ENCODE measurements at regions not wholly inside any gene's neighbourhood (a gene's known extent, or its start where the extent isn't known, plus 50 kb on each side); places are given as distances from the start of the nearest gene placed in this dataset.

DNA sequence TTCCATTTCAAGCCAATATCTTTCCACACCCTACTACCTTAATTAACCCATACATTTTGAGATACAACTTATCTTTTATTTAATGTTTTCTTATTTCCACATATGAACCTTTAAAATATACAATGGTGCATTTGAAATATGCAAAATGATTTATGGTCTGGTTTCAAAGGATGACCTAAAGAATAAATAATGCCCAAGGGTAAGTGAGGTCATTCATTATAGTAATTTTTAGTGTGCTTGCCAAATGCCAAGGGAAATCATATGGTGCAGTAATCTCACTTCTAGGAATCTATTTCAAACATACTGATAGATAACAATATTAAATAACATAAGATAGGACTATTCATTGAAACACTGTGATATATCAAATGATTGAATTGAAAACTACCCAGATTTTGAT lies 1055.4 kb downstream of the AGBL1 start:
- TF ChIP-seq POLR2A (IDR thresholded peaks at IDR 0.05; ENCODE audit: borderline replicate concordance, extremely low read depth, insufficient read depth, insufficient read length) (no peak), ZFX (IDR thresholded peaks at IDR 0.05) (no peak), POLR2AphosphoS5 (IDR thresholded peaks at IDR 0.05; ENCODE audit: low read depth, low read length) (no peak), CTCF (IDR thresholded peaks at IDR 0.05 in 2 of 3, conservative IDR thresholded peaks at IDR 0.05 in 1 of 3; ENCODE audit: borderline replicate concordance in 1 of 3, insufficient read depth in 1 of 3, low read depth in 2 of 3, low read length in 2 of 3) (no peak), EZH2 (IDR thresholded peaks at IDR 0.05) (no peak), SRF (IDR thresholded peaks at IDR 0.05; ENCODE audit: low read depth) (no peak), TCF7L2 (IDR thresholded peaks at IDR 0.05; ENCODE audit: borderline replicate concordance, extremely low read depth, insufficient read depth, insufficient read length) (no peak), EZH2phosphoT487 (IDR thresholded peaks at IDR 0.05; ENCODE audit: borderline replicate concordance) (no peak)
